Right lobe of liver (tissue), 6 donors: ENCODE measurements at regions not wholly inside any gene's neighbourhood (a gene's known extent, or its start where the extent isn't known, plus 50 kb on each side); places are given as distances from the start of the nearest gene placed in this dataset.

Source experiments
- ATAC-seq, 4 donors: fragments of 200-7000 bp; cut with Tn5 transposase; one replicate each; pipeline ENCODE4 v1.9.1; 2020; ENCODE audit warnings: mild to moderate bottlenecking in 4 of 4, moderate library complexity in 4 of 4
- DNase-seq, 3 donors: peaks; one replicate each; pipeline ENCODE4 v3.0.0-alpha.2; 2020
- H3K27ac ChIP-seq, 3 donors: fragments of 200-600 bp; one replicate each; pipeline ENCODE4 v1.8.0; 2022
- H3K27me3 ChIP-seq, 2 donors: fragments of 200-600 bp; one replicate each; pipeline ENCODE4 v1.8.0; 2022
- H3K36me3 ChIP-seq, 4 donors: fragments of 200-600 bp; sonication (generic) in 1 of 4; one replicate each; pipeline versions ENCODE4 v1.5.1 to v1.8.0; 2017 to 2022; ENCODE audit warnings: control low read depth in 1 of 4
- H3K4me1 ChIP-seq, 4 donors: fragments of 200-600 bp; sonication (generic) in 1 of 4; one replicate each; pipeline versions ENCODE4 v1.5.1 to v1.8.0; 2017 to 2022; ENCODE audit warnings: control low read depth in 1 of 4
- H3K4me3 ChIP-seq, 3 donors: fragments of 200-600 bp; one replicate each; pipeline ENCODE4 v1.8.0; 2022
- H3K9me3 ChIP-seq, 4 donors: fragments of 200-600 bp; sonication (generic) in 1 of 4; one replicate each; pipeline versions ENCODE4 v1.5.1 to v1.8.0; 2017 to 2022; ENCODE audit warnings: control low read depth in 1 of 4
- POLR2A ChIP-seq: fragments of 450-650 bp; IDR thresholded peaks from one replicate; pipeline ENCODE4 v1.6.1; 2017; ENCODE audit warnings: antibody characterized with exemption, mild to moderate bottlenecking
- WGBS: methylation state at CpG from one replicate; pipeline ENCODE4 v1.1.6; 2018; ENCODE audit warnings: low coverage, low lambda C conversion rate; ENCODE audit not compliant: insufficient coverage; ENCODE audit errors: missing lambda C conversion rate; 5-methylcytosine and 5-hydroxymethylcytosine counted together
- intact Hi-C, 2 donors: fragments of 100-400 bp; cut with DNase I; formaldehyde crosslinking; loops; one replicate each; pipeline versions ENCODE4 v1.11.2 to v1.14.1; 2022
- TF ChIP-seq, protein P1 (sequence below), 4 donors: fragments of 200-600 bp in 3 of 4; fragments of 450-650 bp in 1 of 4; IDR thresholded peaks; one replicate each; pipeline versions ENCODE4 v1.5.1 to v1.8.0; 2016 to 2022; ENCODE audit warnings: antibody characterized with exemption in 4 of 4, mild to moderate bottlenecking in 2 of 4
- donor health status: DM: no; HTN: yes; CAD: no.
- donor health status: DM: no; HTN: no; CAD: no.
- donor health status: DM: no; HTN: no; CAD: no.
- donor health status: DM: no; HTN: yes; CAD: no.
- donor health status: DM: no; HTN: yes; CAD: no.

- DNase-seq, result no peak
- Histone ChIP-seq H3K4me1 (no peaks in the 10 kb centered on the region), H3K27ac (no peak overlapping the region), H3K4me3 (no peak overlapping the region), H3K27me3 (no peaks in the 10 kb centered on the region), H3K9me3 (no peaks in the 10 kb centered on the region), H3K36me3 (no peaks in the 10 kb centered on the region)
- 84% methylated on average over 2 of the region's 2 CpGs for WGBS
- TF ChIP-seq, protein P1, sequence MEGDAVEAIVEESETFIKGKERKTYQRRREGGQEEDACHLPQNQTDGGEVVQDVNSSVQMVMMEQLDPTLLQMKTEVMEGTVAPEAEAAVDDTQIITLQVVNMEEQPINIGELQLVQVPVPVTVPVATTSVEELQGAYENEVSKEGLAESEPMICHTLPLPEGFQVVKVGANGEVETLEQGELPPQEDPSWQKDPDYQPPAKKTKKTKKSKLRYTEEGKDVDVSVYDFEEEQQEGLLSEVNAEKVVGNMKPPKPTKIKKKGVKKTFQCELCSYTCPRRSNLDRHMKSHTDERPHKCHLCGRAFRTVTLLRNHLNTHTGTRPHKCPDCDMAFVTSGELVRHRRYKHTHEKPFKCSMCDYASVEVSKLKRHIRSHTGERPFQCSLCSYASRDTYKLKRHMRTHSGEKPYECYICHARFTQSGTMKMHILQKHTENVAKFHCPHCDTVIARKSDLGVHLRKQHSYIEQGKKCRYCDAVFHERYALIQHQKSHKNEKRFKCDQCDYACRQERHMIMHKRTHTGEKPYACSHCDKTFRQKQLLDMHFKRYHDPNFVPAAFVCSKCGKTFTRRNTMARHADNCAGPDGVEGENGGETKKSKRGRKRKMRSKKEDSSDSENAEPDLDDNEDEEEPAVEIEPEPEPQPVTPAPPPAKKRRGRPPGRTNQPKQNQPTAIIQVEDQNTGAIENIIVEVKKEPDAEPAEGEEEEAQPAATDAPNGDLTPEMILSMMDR (IDR thresholded peaks at IDR 0.05), result no peak
- TF ChIP-seq POLR2A, result no peak
- no peak for ATAC-seq
- intact Hi-C loops, result no loop called here
These were observed 89.2 kb upstream of the COL5A2 start for GRCh38 chr2:189268763-189269162.

DNA sequence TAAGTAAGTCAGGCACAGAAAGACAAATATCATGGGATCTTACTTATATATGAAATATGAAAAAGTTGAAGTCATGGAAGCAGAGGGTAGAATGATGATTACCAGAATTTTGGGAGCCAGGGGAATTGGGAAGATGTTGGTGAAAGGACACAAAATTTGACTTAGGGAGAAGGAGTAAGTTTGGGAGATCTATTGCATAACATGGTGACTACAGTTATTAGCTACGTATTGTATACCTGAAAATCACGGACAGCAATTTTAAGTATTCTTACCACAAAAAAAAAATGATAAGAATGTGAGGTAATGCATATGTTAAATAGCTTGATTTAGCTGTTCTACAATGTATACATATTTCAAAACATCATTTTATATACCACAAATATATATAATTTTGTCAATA lies 94.2 kb upstream of the COL5A2 start:
- DNase-seq (no peak), ATAC-seq (no peak)
- H3K4me1 ChIP-seq, result no peaks in the 10 kb centered on the region
- no peak overlapping the region for H3K27ac ChIP-seq
- no peaks in the 10 kb centered on the region for H3K36me3 ChIP-seq
- H3K27me3 ChIP-seq, result no peaks in the 10 kb centered on the region
- 38% methylated on average over 2 of the region's 2 CpGs for WGBS
- intact Hi-C loops, result no loop called here
- H3K9me3 ChIP-seq, result no peaks in the 10 kb centered on the region
- TF ChIP-seq POLR2A, result no peak
- TF ChIP-seq, protein P1 (IDR thresholded peaks at IDR 0.05), result no peak
- no peak overlapping the region for H3K4me3 ChIP-seq

- no peak for ATAC-seq
- Histone ChIP-seq H3K4me1 (no peaks in the 10 kb centered on the region), H3K9me3 (no peaks in the 10 kb centered on the region), H3K27ac (no peak overlapping the region), H3K36me3 (no peaks in the 10 kb centered on the region), H3K27me3 (no peaks in the 10 kb centered on the region), H3K4me3 (no peak overlapping the region)
- intact Hi-C loops, result no loop called here
- TF ChIP-seq, protein P1 (IDR thresholded peaks at IDR 0.05), result no peak
- TF ChIP-seq POLR2A, result no peak
- no peak for DNase-seq
These were observed 94.8 kb upstream of the COL5A2 start for GRCh38 chr2:189274361-189274760.

GRCh38 chr2:189276277-189276676 lies 96.7 kb upstream of the COL5A2 start:
- H3K4me3 ChIP-seq, result no peak overlapping the region
- DNase-seq (no peak), ATAC-seq (no peak)
- H3K36me3 ChIP-seq, result no peaks in the 10 kb centered on the region
- no peaks in the 10 kb centered on the region for H3K9me3 ChIP-seq
- intact Hi-C loops, result no loop called here
- 68% methylated on average over 2 of the region's 2 CpGs for WGBS
- TF ChIP-seq, protein P1 (IDR thresholded peaks at IDR 0.05), result no peak
- no peak for TF ChIP-seq POLR2A
- no peaks in the 10 kb centered on the region for H3K27me3 ChIP-seq
- no peak overlapping the region for H3K27ac ChIP-seq
- H3K4me1 ChIP-seq, result no peaks in the 10 kb centered on the region

- intact Hi-C loops, result loop anchor here in 1 of 2 donors (10.0 kb wide), 1 partner anchor 186 kb away; no protein-coding TSS in a partner anchor
- TF ChIP-seq POLR2A, result no peak
- TF ChIP-seq, protein P1 (IDR thresholded peaks at IDR 0.05), result no peak
These were observed 101.6 kb upstream of the COL5A2 start for GRCh38 chr2:189281201-189281600.

More at GRCh38 chr2:189281201-189281600, 101.6 kb upstream of the COL5A2 start:
- Histone ChIP-seq H3K4me1 (no peaks in the 10 kb centered on the region), H3K27ac (no peak overlapping the region), H3K27me3 (no peaks in the 10 kb centered on the region), H3K4me3 (no peak overlapping the region), H3K9me3 (no peaks in the 10 kb centered on the region), H3K36me3 (no peaks in the 10 kb centered on the region)
- ATAC-seq (no peak), DNase-seq (no peak)
